H1 (cell line): ENCODE measurements at regions not wholly inside any gene's neighbourhood (a gene's known extent, or its start where the extent isn't known, plus 50 kb on each side); places are given as distances from the start of the nearest gene placed in this dataset.

Source experiments
- ASH2L ChIP-seq: fragments of 200-600, 300-600 bp; sonication (generic); IDR thresholded peaks from one replicate; pipeline ENCODE4 v1.7.1; 2017; ENCODE audit warnings: low read length
- CTCF ChIP-seq, 3 experiments: IDR thresholded peaks; 1 replicate in 2 of 3; 2 replicates in 1 of 3; pipeline versions ENCODE4 v1.5.1 to v1.6.1; 2011; ENCODE audit warnings: low read length in 3 of 3, mild to moderate bottlenecking in 3 of 3, inconsistent platforms in 2 of 3, low read depth in 1 of 3, moderate library complexity in 1 of 3; ENCODE audit not compliant: insufficient read depth in 1 of 3; ENCODE audit errors: control extremely low read depth in 1 of 3

GRCh38 chr3:34351882-34352777 is 553.7 kb downstream of the PDCD6IP start:
- no peak for TF ChIP-seq ASH2L
- no peak for TF ChIP-seq CTCF (IDR thresholded peaks at IDR 0.05; ENCODE audit: control extremely low read depth in 1 of 3, insufficient read depth in 1 of 3, low read depth in 1 of 3, low read length in 3 of 3)
